Upper lobe of left lung (tissue), 4 donors: ENCODE measurements at regions not wholly inside any gene's neighbourhood (a gene's known extent, or its start where the extent isn't known, plus 50 kb on each side); places are given as distances from the start of the nearest gene placed in this dataset.
"Not testable (repeated sequence)": the region's sequence is repeated elsewhere in the genome, so short reads cannot be mapped to it uniquely, and the experiment has no call there.

Experiments used
- CTCF ChIP-seq, 6 experiments: fragments of 450-650 bp in 4 of 6; fragments of 200-600 bp in 2 of 6; sonication (generic) in 2 of 6; IDR thresholded peaks; one replicate each; pipeline ENCODE4 v1.5.1; 2016 to 2019; ENCODE audit warnings: antibody characterized with exemption in 6 of 6
- EP300 ChIP-seq, 4 donors: sonication (generic); formaldehyde crosslinking; IDR thresholded peaks; one replicate each; pipeline ENCODE4 v1.5.1; 2017; ENCODE audit warnings: antibody characterized with exemption in 4 of 4, control low read depth in 2 of 4
- POLR2AphosphoS5 ChIP-seq, 2 donors: sonication (generic); formaldehyde crosslinking; IDR thresholded peaks; one replicate each; pipeline ENCODE4 v1.5.1; 2017; ENCODE audit warnings: antibody characterized with exemption in 2 of 2

- TF ChIP-seq CTCF, POLR2AphosphoS5, EP300 (IDR thresholded peaks at IDR 0.05): not testable (repeated sequence)
These were observed 774.9 kb upstream of the RAB6C start for GRCh38 chr2:129204581-129204980.
